Right atrium auricular region (tissue), 2 donors: ENCODE measurements at regions not wholly inside any gene's neighbourhood (a gene's known extent, or its start where the extent isn't known, plus 50 kb on each side); places are given as distances from the start of the nearest gene placed in this dataset.

Experiments
- DNase-seq: peaks from one replicate; pipeline ENCODE4 v3.0.0-alpha.2; 2019; ENCODE audit warnings: low spot score
- H3K27ac ChIP-seq, 2 donors: fragments of 200-600 bp; sonication (generic); 1 replicate in 1 of 2; 2 replicates in 1 of 2; pipeline ENCODE4 v1.5.1; 2016 to 2019
- H3K27me3 ChIP-seq, 2 donors: fragments of 200-600 bp; sonication (generic); one replicate each; pipeline versions ENCODE4 v1.5.1 to v1.6.0; 2017 to 2019
- H3K36me3 ChIP-seq: fragments of 200-600 bp; sonication (generic); one replicate; pipeline ENCODE4 v1.5.1; 2016
- H3K4me1 ChIP-seq, 2 donors: fragments of 200-600 bp; sonication (generic); one replicate each; pipeline versions ENCODE4 v1.5.1 to v1.6.0; 2017 to 2019
- H3K4me3 ChIP-seq, 2 donors: fragments of 200-600 bp; sonication (generic); 1 replicate in 1 of 2; 2 replicates in 1 of 2; pipeline ENCODE4 v1.5.1; 2017 to 2019; ENCODE audit warnings: mild to moderate bottlenecking in 1 of 2, moderate library complexity in 1 of 2
- H3K9me3 ChIP-seq, 2 donors: fragments of 200-600 bp; sonication (generic); one replicate each; pipeline ENCODE4 v1.5.1; 2019
- TF ChIP-seq, protein P1 (sequence below), 2 donors: fragments of 200-600 bp; sonication (generic); IDR thresholded peaks; one replicate each; pipeline ENCODE4 v1.5.1; 2019; ENCODE audit warnings: antibody characterized with exemption in 2 of 2

DNA sequence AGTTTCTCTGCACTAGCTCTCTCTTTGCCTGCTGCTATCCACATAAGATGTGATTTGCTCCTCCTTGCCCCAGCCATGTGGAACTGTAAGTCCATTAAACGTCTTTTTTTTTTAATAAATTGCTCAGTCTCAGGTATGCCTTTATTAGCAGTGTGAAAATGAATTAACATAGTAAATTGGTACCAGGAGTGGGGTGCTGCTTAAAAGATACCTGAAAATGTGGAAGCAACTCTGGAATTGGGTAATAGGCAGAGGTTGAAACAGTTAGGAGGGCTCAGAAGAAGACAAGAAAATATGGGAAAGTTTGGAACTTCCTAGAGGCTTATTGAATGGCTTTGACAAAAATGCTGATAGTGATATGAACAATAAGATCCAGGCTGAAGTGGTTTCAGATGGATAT lies 159.8 kb downstream of the FSCB start:
- no peak overlapping the region for H3K4me3 ChIP-seq
- H3K27ac ChIP-seq, result no peak overlapping the region
- peaks cover 0 to 18% of the 10 kb centered on the region in 2 donors for H3K9me3 ChIP-seq
- no peaks in the 10 kb centered on the region for H3K27me3 ChIP-seq
- no peaks in the 10 kb centered on the region for H3K36me3 ChIP-seq
- H3K4me1 ChIP-seq, result no peaks in the 10 kb centered on the region
- TF ChIP-seq, protein P1, sequence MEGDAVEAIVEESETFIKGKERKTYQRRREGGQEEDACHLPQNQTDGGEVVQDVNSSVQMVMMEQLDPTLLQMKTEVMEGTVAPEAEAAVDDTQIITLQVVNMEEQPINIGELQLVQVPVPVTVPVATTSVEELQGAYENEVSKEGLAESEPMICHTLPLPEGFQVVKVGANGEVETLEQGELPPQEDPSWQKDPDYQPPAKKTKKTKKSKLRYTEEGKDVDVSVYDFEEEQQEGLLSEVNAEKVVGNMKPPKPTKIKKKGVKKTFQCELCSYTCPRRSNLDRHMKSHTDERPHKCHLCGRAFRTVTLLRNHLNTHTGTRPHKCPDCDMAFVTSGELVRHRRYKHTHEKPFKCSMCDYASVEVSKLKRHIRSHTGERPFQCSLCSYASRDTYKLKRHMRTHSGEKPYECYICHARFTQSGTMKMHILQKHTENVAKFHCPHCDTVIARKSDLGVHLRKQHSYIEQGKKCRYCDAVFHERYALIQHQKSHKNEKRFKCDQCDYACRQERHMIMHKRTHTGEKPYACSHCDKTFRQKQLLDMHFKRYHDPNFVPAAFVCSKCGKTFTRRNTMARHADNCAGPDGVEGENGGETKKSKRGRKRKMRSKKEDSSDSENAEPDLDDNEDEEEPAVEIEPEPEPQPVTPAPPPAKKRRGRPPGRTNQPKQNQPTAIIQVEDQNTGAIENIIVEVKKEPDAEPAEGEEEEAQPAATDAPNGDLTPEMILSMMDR (IDR thresholded peaks at IDR 0.05), result no peak
- DNase-seq, result no peak

DNA sequence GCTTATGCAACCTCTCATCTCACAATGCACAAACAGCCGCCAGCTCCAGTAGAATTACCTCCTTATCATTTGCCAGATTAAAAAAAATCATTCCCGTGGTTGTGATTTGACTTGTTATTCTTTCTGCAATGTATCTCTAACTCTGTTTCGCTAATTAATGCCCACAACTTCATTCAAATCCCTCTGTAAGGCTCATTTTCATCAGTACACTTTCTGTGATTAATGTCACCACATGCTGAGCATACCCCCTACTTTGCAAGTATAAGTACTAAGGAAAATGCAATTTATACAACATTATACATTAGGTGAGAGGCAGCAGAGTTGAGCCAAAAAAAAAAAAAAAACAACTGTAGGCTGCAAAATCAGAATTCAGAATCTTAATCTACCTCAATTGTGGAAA lies 166.0 kb downstream of the FSCB start:
- TF ChIP-seq, protein P1 (IDR thresholded peaks at IDR 0.05), result no peak
- Histone ChIP-seq H3K27ac (no peak overlapping the region), H3K4me3 (no peak overlapping the region), H3K9me3 (no peaks in the 10 kb centered on the region), H3K36me3 (no peaks in the 10 kb centered on the region), H3K27me3 (no peaks in the 10 kb centered on the region), H3K4me1 (no peaks in the 10 kb centered on the region)
- DNase-seq, result no peak

DNA sequence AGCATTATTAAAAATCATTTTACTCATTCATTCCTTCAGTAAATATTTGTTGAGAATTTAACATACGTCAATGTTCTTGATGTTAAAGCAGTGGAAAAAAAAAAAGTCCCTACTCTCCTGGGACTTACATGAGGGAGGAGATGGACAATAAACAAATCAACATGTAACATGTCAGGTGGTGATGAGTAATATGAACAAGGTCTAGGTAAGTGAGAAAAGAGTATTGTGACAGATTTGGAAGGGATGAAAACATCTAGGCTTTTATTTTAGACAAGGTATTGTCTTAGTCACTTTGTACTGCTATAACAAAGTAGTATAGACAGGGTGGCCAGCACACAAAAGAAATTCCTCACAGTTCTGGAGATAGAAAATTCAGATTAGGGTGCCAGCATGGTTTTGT lies 167.2 kb downstream of the FSCB start:
- no peaks in the 10 kb centered on the region for H3K36me3 ChIP-seq
- no peaks in the 10 kb centered on the region for H3K9me3 ChIP-seq
- TF ChIP-seq, protein P1 (IDR thresholded peaks at IDR 0.05), result no peak
- no peak for DNase-seq
- H3K4me1 ChIP-seq, result no peaks in the 10 kb centered on the region
- H3K27me3 ChIP-seq, result no peaks in the 10 kb centered on the region
- H3K27ac ChIP-seq, result no peak overlapping the region
- H3K4me3 ChIP-seq, result no peak overlapping the region

DNA sequence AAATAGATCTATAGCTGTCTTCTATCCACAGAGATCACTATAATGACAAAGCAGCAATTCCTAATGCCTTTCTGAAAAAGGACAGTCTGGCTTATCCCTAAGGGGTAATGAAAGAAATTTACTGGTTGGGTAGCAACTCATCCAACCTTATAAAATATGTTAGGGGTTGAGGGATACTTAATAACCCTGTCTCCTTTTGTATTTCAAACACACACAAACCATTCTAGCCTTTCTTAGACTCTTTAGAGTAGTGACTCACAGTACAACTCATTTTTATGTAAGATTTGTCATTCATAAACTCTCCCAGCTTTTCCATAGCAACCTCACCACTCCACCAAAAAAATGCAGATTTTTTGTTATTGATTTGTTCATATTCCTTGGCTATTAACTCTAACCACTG lies 167.9 kb downstream of the FSCB start:
- Histone ChIP-seq H3K9me3 (no peaks in the 10 kb centered on the region), H3K27me3 (no peaks in the 10 kb centered on the region), H3K4me3 (no peak overlapping the region), H3K36me3 (no peaks in the 10 kb centered on the region), H3K4me1 (no peaks in the 10 kb centered on the region), H3K27ac (no peak overlapping the region)
- DNase-seq, result no peak
- TF ChIP-seq, protein P1 (IDR thresholded peaks at IDR 0.05), result no peak

DNA sequence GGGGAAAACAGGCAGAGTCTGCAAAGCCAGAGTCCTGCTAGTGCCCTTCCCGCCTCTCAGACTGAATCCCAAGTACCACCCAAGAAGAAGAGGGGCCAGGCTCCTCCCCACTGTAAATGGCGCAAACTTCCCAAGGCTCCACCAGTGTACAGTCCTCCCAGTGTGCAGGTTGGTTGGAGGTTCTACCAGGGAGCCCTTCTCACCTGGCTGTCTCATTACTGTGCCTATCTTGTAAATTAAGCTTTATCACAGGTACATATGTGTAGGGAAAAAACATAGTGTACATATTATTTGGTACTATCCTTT lies 189.7 kb downstream of the FSCB start:
- H3K4me3 ChIP-seq, result no peak overlapping the region
- H3K9me3 ChIP-seq, result peaks cover 0 to 9% of the 10 kb centered on the region in 2 donors
- no peaks in the 10 kb centered on the region for H3K36me3 ChIP-seq
- H3K27me3 ChIP-seq, result no peaks in the 10 kb centered on the region
- TF ChIP-seq, protein P1 (IDR thresholded peaks at IDR 0.05), result no peak
- H3K4me1 ChIP-seq, result no peaks in the 10 kb centered on the region
- DNase-seq, result no peak
- no peak overlapping the region for H3K27ac ChIP-seq

DNA sequence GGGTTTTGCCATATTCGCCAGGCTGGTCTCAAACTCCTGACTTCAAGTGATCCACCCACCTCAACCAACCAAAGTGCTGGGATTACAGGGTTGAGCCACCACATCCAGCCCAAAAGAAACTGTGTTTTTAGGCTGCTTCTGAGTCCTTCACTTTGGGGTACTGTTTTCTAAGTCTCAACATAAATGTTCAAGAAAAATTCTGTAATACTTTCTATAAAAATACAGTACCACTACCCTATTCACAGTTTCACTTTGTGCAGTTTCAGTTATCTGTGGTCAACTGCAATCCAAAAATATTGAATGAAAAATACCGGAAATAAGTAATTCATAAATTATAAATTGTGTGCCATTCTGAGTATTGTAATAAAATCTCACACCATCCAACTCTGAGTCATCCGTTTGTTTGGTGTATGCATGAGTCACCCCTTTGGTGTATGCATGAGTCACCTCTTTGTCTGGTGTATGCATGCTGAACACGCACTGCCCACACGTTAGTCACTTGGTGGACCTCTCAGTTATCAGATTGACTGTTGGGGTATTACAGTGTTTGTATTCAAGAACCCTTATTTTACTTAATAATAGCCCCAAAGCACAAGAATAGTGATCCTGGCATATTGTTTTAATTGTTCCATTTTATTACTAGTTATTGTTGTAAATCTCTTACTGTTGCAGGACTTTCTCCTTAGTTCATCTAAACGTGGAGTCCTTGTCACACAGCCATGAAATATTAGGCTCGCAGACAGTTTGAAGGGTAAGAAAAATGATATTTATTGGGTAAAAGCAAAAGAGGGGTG lies 190.2 kb downstream of the FSCB start:
- no peak overlapping the region for H3K27ac ChIP-seq
- TF ChIP-seq, protein P1 (IDR thresholded peaks at IDR 0.05), result no peak
- no peaks in the 10 kb centered on the region for H3K27me3 ChIP-seq
- no peak for DNase-seq
- H3K9me3 ChIP-seq, result peaks cover 0 to 9% of the 10 kb centered on the region in 2 donors
- H3K4me1 ChIP-seq, result no peaks in the 10 kb centered on the region
- no peak overlapping the region for H3K4me3 ChIP-seq
- no peaks in the 10 kb centered on the region for H3K36me3 ChIP-seq
